ENCODE measurements at regions not wholly inside any gene's neighbourhood (a gene's known extent, or its start where the extent isn't known, plus 50 kb on each side); places are given as distances from the start of the nearest gene placed in this dataset.

- Histone ChIP-seq H3K4me1 (no peaks in the 10 kb centered on the region), H3K27ac (no peak overlapping the region), H3K9me3 (no peaks in the 10 kb centered on the region), H3K36me3 (no peaks in the 10 kb centered on the region), H3K4me3 (replicated peaks in 1 of 3) (no peak overlapping the region), H3K27me3 (no peaks in the 10 kb centered on the region)
- intact Hi-C loops (cut with DNase I) = no loop called here
- TF ChIP-seq POLR2A (IDR thresholded peaks at IDR 0.05) = no peak
- TF ChIP-seq CTCF (IDR thresholded peaks at IDR 0.05) = no peak
- no peak for DNase-seq
- 74 to 79% methylated on average over 8 of the region's 8 CpGs for WGBS, 2 donors
Observed at GRCh38 chr14:22505697-22506377, 83.2 kb downstream of the DAD1 start.

GRCh38 chr14:22505309-22505696 lies 83.7 kb downstream of the DAD1 start:
- TF ChIP-seq CTCF (IDR thresholded peaks at IDR 0.05) (no peak), POLR2A (IDR thresholded peaks at IDR 0.05) (no peak)
- Histone ChIP-seq H3K36me3 (no peaks in the 10 kb centered on the region), H3K9me3 (no peaks in the 10 kb centered on the region), H3K27ac (no peak overlapping the region), H3K27me3 (no peaks in the 10 kb centered on the region), H3K4me1 (no peaks in the 10 kb centered on the region), H3K4me3 (replicated peaks in 1 of 3) (no peak overlapping the region)
- intact Hi-C loops (cut with DNase I) = no loop called here
- 100% methylated on average over 1 of the region's 1 CpG for WGBS, 2 donors
- DNase-seq = no peak

- WGBS, 2 donors = 63 to 81% methylated on average over 6 of the region's 6 CpGs
- Histone ChIP-seq H3K4me3 (replicated peaks in 1 of 3) (no peak overlapping the region), H3K36me3 (no peaks in the 10 kb centered on the region), H3K4me1 (no peaks in the 10 kb centered on the region), H3K27me3 (no peaks in the 10 kb centered on the region), H3K9me3 (no peaks in the 10 kb centered on the region), H3K27ac (peak overlapping the region in 1 of 3 donors; percentile 48)
- DNase-seq = no peak
- intact Hi-C loops (cut with DNase I) = no loop called here
- TF ChIP-seq CTCF (IDR thresholded peaks at IDR 0.05) (no peak), POLR2A (IDR thresholded peaks at IDR 0.05) (no peak)
Observed at GRCh38 chr14:22502551-22502950, 86.5 kb downstream of the DAD1 start.

GRCh38 chr14:22502007-22502406 lies 87.0 kb downstream of the DAD1 start:
- no peak for DNase-seq
- H3K4me1 ChIP-seq = no peaks in the 10 kb centered on the region
- no peaks in the 10 kb centered on the region for H3K27me3 ChIP-seq
- no peak overlapping the region for H3K4me3 ChIP-seq (replicated peaks in 1 of 3)
- no peaks in the 10 kb centered on the region for H3K9me3 ChIP-seq
- intact Hi-C loops (cut with DNase I) = no loop called here
- TF ChIP-seq POLR2A (IDR thresholded peaks at IDR 0.05) (no peak), CTCF (IDR thresholded peaks at IDR 0.05) (no peak)
- H3K36me3 ChIP-seq = no peaks in the 10 kb centered on the region
- 68 to 69% methylated on average over 10 of the region's 10 CpGs for WGBS, 2 donors
- H3K27ac ChIP-seq = peak overlapping the region in 1 of 3 donors; percentile 48

- Histone ChIP-seq H3K9me3 (no peaks in the 10 kb centered on the region), H3K27me3 (no peaks in the 10 kb centered on the region), H3K27ac (peak overlapping the region in 1 of 3 donors; percentile 48), H3K36me3 (no peaks in the 10 kb centered on the region), H3K4me3 (replicated peaks in 1 of 3) (no peak overlapping the region), H3K4me1 (no peaks in the 10 kb centered on the region)
- WGBS, 2 donors = 74 to 88% methylated on average over 10 of the region's 10 CpGs
- no peak for DNase-seq
- intact Hi-C loops (cut with DNase I) = no loop called here
- no peak for TF ChIP-seq POLR2A (IDR thresholded peaks at IDR 0.05)
- no peak for TF ChIP-seq CTCF (IDR thresholded peaks at IDR 0.05)
Observed at GRCh38 chr14:22500954-22501726, 87.9 kb downstream of the DAD1 start.
